ENCODE measurements at regions not wholly inside any gene's neighbourhood (a gene's known extent, or its start where the extent isn't known, plus 50 kb on each side); places are given as distances from the start of the nearest gene placed in this dataset.

DNA sequence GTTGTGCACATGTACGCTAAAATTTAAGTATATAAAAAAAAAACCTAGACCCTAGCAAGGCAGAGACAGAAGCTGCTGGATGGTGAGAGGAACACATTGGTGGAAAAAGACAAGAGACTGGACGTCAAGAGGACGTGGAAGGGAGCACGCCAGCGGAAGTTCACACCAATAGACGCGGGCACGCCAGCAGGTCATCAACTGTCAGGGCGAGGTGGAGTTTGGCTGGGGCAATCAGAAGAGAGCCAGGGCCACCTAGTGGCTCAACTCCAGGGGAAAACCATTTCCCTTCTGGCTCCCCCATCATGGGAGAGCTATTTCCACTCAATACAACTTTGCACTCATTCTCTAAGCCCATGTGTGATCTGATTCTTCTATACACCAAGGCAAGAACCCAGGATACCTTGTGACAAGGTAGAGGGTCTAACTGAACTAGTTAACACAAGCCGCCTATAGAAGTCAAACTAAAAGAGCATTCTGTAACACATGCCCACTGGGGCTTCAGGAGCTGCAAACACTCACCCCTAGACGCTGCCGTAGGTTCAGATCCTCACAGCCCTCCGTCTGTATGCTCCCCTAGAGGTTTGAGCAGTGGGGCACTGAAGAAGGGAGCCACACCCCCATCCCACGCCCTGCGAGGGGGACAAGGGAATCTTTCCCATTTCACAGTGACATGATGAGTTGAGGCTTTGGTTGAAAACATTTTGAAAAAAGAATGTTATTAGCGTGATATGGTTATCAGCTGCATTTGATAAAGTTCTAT is 702.7 kb downstream of the TMTC2 start:
- DNase-seq (peak; percentile 63 to 74 (median 67)), ATAC-seq (peak; percentile 90)
- Histone ChIP-seq H3K4me1 (peaks cover 4% of the 10 kb centered on the region), H3K27ac (no peak overlapping the region), H3K27me3 (no peaks in the 10 kb centered on the region), H3K4me3 (no peak overlapping the region), H3K36me3 (replicated peaks in 1 of 2; ENCODE audit: insufficient read depth in 1 of 2, low read depth in 2 of 2) (no peaks in the 10 kb centered on the region), H3K9me3 (no peaks in the 10 kb centered on the region)
- TF ChIP-seq, protein P1, sequence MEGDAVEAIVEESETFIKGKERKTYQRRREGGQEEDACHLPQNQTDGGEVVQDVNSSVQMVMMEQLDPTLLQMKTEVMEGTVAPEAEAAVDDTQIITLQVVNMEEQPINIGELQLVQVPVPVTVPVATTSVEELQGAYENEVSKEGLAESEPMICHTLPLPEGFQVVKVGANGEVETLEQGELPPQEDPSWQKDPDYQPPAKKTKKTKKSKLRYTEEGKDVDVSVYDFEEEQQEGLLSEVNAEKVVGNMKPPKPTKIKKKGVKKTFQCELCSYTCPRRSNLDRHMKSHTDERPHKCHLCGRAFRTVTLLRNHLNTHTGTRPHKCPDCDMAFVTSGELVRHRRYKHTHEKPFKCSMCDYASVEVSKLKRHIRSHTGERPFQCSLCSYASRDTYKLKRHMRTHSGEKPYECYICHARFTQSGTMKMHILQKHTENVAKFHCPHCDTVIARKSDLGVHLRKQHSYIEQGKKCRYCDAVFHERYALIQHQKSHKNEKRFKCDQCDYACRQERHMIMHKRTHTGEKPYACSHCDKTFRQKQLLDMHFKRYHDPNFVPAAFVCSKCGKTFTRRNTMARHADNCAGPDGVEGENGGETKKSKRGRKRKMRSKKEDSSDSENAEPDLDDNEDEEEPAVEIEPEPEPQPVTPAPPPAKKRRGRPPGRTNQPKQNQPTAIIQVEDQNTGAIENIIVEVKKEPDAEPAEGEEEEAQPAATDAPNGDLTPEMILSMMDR (IDR thresholded peaks at IDR 0.05): peak in 6 of 7 experiments; percentile 39 to 70 (median 59)
- TF ChIP-seq POLR2A (IDR thresholded peaks at IDR 0.05): no peak
- intact Hi-C loops (cut with DNase I): no loop called here
- WGBS, 2 donors: 38 to 43% methylated on average over 16 of the region's 16 CpGs

DNA sequence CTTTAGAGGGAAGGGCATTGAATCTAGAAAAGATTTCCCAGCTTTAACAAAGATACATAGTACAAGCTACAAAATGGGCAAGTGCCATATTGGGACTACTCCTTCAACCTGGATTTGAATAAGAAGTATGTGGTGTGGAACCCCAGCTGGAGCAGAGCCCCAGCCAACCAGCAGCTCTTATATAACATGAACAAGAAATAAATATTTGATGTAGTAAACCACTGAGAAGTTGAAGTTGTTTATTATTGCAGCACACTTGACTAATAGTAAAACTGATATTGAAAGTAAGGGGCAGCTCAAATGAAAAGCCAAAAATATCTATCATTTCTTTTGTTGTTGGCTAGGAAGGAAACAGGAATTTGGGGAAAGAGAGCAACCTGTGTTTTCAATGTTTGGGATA is 701.8 kb downstream of the TMTC2 start:
- no peak overlapping the region for H3K27ac ChIP-seq
- intact Hi-C loops (cut with DNase I): no loop called here
- no peak for TF ChIP-seq POLR2A (IDR thresholded peaks at IDR 0.05)
- TF ChIP-seq, protein P1 (IDR thresholded peaks at IDR 0.05): no peak
- H3K36me3 ChIP-seq (replicated peaks in 1 of 2; ENCODE audit: insufficient read depth in 1 of 2, low read depth in 2 of 2): no peaks in the 10 kb centered on the region
- no peaks in the 10 kb centered on the region for H3K9me3 ChIP-seq
- H3K27me3 ChIP-seq: no peaks in the 10 kb centered on the region
- H3K4me1 ChIP-seq: peaks cover 4% of the 10 kb centered on the region
- ATAC-seq (no peak), DNase-seq (no peak)
- no peak overlapping the region for H3K4me3 ChIP-seq

DNA sequence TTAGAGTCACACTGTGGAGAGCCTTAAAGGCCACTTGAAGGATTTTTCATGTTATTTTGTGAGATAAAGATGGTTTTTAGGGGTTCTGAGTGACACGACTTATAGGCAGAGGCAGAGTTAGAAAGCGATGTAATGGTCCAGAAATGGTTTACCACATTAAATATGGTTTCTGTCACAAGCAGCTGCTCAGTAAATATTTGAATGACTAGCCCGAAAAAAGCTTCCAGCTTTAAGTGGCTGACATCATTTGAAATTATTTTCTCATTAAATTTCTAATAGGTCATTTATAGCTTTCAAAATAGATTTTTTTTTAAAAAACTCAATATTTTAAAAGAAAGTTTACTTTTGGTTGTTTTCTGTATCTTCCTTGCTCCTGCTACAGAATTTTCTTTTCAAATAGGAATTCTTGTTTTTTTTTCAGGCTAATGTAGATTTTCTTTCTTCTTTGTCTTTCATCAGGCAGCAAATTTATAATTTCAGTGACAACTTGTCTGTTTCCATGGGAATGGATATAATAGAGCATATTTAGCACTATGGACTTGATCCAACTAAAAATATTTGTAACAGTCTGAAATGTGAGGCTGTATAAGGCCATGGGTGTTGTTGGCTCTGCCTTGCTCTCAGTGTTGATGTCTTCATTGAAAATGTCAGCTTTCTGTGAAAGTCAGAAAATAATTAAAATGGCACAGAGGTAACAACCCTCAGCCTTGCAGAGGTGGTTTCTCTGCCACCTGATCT is 700.0 kb downstream of the TMTC2 start:
- Histone ChIP-seq H3K4me3 (no peak overlapping the region), H3K27me3 (no peaks in the 10 kb centered on the region), H3K9me3 (no peaks in the 10 kb centered on the region), H3K4me1 (peaks cover 4% of the 10 kb centered on the region), H3K36me3 (replicated peaks in 1 of 2; ENCODE audit: insufficient read depth in 1 of 2, low read depth in 2 of 2) (no peaks in the 10 kb centered on the region), H3K27ac (no peak overlapping the region)
- WGBS, 2 donors: 45 to 51% methylated on average over 3 of the region's 3 CpGs
- ATAC-seq (no peak), DNase-seq (no peak)
- TF ChIP-seq, protein P1 (IDR thresholded peaks at IDR 0.05): no peak
- intact Hi-C loops (cut with DNase I): no loop called here

DNA sequence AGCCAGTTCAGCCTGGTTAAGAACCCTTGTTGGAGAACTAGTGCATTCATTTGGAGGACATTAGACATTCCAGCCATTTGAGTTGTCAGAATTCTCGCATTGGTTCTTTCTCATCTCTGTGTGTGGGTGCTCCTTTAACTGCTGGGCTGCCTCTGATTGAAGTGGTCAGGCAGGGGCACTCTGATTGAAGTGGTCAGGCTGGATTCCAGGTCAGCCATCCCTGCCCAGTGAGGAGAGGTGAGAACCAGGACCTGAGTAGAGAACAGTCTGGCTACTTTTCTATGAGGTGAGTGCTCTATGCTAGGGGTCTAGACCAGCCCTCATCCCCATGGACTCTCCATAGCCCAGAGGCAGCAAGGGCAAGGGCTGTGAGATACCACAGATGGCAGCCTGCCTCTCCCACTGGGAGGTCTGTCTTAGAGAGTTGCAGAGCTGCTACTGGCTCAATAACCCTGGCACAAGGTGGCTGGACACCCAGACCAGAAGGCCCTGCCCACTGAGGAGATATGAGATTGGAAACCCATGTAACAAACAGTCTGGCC is 691.6 kb downstream of the TMTC2 start:
- Histone ChIP-seq H3K36me3 (replicated peaks in 1 of 2; ENCODE audit: insufficient read depth in 1 of 2, low read depth in 2 of 2) (no peaks in the 10 kb centered on the region), H3K9me3 (no peaks in the 10 kb centered on the region), H3K4me3 (no peak overlapping the region), H3K27me3 (no peaks in the 10 kb centered on the region), H3K27ac (no peak overlapping the region), H3K4me1 (no peaks in the 10 kb centered on the region)
- TF ChIP-seq POLR2A (IDR thresholded peaks at IDR 0.05): no peak
- TF ChIP-seq, protein P1 (IDR thresholded peaks at IDR 0.05): no peak
- ATAC-seq (no peak), DNase-seq (no peak)
- 75 to 100% methylated on average over 1 of the region's 1 CpG for WGBS, 2 donors
- intact Hi-C loops (cut with DNase I): no loop called here
